ENCODE measurements at regions not wholly inside any gene's neighbourhood (a gene's known extent, or its start where the extent isn't known, plus 50 kb on each side); places are given as distances from the start of the nearest gene placed in this dataset.

DNA sequence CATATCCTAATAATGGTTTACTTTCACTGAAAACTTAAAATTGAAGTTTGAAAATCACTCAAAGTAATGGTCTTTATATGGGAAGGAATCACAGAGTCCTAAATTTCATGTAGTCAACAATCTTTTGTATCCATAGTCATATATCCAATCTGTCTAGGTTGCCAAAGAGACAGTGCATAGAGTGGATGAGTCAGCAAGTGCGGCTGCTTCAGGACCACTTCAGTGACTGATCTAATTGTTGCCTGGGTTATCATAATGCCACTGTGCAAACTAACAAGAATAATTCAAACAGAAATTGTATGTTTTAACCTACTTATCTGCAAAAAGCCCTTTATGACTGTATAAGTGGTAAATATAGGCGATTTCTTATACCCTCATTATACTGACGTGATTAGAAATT, 211.3 kb upstream of the PRR16 start:
- Mint-ChIP-seq H3K27ac (ENCODE audit: low read depth, unreplicated experiment) (no peak overlapping the region), H3K4me3 (ENCODE audit: unreplicated experiment) (no peak overlapping the region), H3K36me3 (ENCODE audit: insufficient read depth, unreplicated experiment) (no peaks in the 10 kb centered on the region), H3K4me1 (ENCODE audit: insufficient read depth, unreplicated experiment) (peaks cover 16% of the 10 kb centered on the region), H3K9me3 (ENCODE audit: unreplicated experiment) (no peaks in the 10 kb centered on the region), H3K27me3 (ENCODE audit: insufficient read depth, unreplicated experiment) (no peaks in the 10 kb centered on the region)
- TF ChIP-seq, protein P1, sequence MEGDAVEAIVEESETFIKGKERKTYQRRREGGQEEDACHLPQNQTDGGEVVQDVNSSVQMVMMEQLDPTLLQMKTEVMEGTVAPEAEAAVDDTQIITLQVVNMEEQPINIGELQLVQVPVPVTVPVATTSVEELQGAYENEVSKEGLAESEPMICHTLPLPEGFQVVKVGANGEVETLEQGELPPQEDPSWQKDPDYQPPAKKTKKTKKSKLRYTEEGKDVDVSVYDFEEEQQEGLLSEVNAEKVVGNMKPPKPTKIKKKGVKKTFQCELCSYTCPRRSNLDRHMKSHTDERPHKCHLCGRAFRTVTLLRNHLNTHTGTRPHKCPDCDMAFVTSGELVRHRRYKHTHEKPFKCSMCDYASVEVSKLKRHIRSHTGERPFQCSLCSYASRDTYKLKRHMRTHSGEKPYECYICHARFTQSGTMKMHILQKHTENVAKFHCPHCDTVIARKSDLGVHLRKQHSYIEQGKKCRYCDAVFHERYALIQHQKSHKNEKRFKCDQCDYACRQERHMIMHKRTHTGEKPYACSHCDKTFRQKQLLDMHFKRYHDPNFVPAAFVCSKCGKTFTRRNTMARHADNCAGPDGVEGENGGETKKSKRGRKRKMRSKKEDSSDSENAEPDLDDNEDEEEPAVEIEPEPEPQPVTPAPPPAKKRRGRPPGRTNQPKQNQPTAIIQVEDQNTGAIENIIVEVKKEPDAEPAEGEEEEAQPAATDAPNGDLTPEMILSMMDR (IDR thresholded peaks at IDR 0.05; ENCODE audit: unreplicated experiment) = no peak
- peak; percentile 51 for DNase-seq (ENCODE audit: unreplicated experiment)
- POLR2A ChIA-PET = no interaction called here
- intact Hi-C loops (cut with micrococcal nuclease) = no loop called here
- CTCF ChIA-PET = no interaction called here
- BruUV-seq (replicated peaks) = no TSS peak

DNA sequence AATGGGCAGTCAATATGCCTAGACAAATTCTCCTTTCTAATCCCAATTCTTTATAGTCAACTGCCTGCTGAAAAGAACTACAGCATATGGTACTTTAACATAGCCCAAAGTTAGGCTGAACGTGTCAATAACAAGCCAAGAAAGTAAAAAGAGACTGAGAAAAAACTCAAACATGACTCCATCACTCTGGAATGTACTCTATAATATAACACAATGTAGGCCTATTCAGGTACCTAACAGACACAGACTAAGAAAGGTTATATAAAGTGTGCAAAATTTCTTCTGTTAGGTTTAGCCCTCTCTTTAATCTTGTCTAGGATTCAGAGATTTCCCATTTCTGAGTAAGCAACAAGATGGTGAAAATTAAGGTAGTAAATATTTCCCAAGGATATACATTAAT, 209.7 kb upstream of the PRR16 start:
- Mint-ChIP-seq H3K27me3 (ENCODE audit: insufficient read depth, unreplicated experiment) (no peaks in the 10 kb centered on the region), H3K4me1 (ENCODE audit: insufficient read depth, unreplicated experiment) (peaks cover 22% of the 10 kb centered on the region), H3K27ac (ENCODE audit: low read depth, unreplicated experiment) (peak overlapping the region; percentile 10), H3K36me3 (ENCODE audit: insufficient read depth, unreplicated experiment) (no peaks in the 10 kb centered on the region), H3K4me3 (ENCODE audit: unreplicated experiment) (no peak overlapping the region), H3K9me3 (ENCODE audit: unreplicated experiment) (no peaks in the 10 kb centered on the region)
- BruUV-seq (replicated peaks) = no TSS peak
- no peak for DNase-seq (ENCODE audit: unreplicated experiment)
- intact Hi-C loops (cut with micrococcal nuclease) = no loop called here
- TF ChIP-seq, protein P1 (IDR thresholded peaks at IDR 0.05; ENCODE audit: unreplicated experiment) = no peak
- POLR2A ChIA-PET = no interaction called here
- CTCF ChIA-PET = interaction anchor here (0.6 kb wide), 1 partner anchor 1959 kb away, joined by 3 read pairs; no protein-coding TSS in a partner anchor

DNA sequence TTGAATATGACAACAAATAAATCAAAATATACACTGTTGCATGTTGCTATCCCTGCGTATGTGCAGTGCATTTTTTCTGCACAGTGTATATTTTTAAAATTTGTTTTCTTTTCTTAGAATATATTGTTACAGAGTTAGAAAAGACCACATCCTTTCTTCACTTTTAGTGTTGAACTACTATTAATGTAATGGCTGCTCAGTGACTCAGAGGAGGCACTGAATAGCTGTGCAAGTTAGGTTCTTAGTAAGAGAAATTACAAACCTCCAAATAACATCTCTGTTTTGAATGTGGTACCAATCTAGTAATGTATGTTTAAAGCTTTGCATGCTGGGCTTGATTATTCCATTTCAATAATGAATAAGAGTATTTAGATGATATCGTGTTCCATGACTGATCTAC, 208.9 kb upstream of the PRR16 start:
- CTCF ChIA-PET = interaction anchor here (0.6 kb wide), 1 partner anchor 1958 kb away, joined by 3 read pairs; no protein-coding TSS in a partner anchor
- H3K4me3 Mint-ChIP-seq (ENCODE audit: unreplicated experiment) = no peak overlapping the region
- TF ChIP-seq, protein P1 (IDR thresholded peaks at IDR 0.05; ENCODE audit: unreplicated experiment) = no peak
- peaks cover 22% of the 10 kb centered on the region for H3K4me1 Mint-ChIP-seq (ENCODE audit: insufficient read depth, unreplicated experiment)
- no peaks in the 10 kb centered on the region for H3K27me3 Mint-ChIP-seq (ENCODE audit: insufficient read depth, unreplicated experiment)
- DNase-seq (ENCODE audit: unreplicated experiment) = no peak
- no TSS peak for BruUV-seq (replicated peaks)
- H3K27ac Mint-ChIP-seq (ENCODE audit: low read depth, unreplicated experiment) = peak overlapping the region; percentile 3
- intact Hi-C loops (cut with micrococcal nuclease) = no loop called here
- no peaks in the 10 kb centered on the region for H3K36me3 Mint-ChIP-seq (ENCODE audit: insufficient read depth, unreplicated experiment)
- POLR2A ChIA-PET = interaction anchor here (0.6 kb wide), 3 partner anchors 9 to 1821 kb away, joined by 3 read pairs; no protein-coding TSS in a partner anchor
- H3K9me3 Mint-ChIP-seq (ENCODE audit: unreplicated experiment) = no peaks in the 10 kb centered on the region

DNA sequence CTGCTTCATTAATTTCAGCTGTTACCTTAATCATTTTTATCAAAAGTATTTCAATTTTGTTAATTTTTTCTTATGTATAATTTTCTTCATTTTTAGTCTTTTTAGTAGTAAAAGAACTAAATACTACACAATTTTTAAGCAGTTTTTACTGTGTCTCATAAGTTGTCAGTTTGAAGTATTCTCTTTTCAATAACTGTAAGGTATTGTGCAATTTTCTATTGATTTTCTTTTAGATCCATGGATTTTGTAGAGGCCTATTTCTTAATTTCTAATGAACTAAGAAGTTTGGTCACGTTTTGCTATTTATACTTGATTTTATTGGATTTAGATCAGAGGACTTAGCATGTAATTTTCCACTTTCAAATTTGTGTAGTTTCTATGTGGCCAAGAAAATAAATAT, 207.7 kb upstream of the PRR16 start:
- Mint-ChIP-seq H3K4me3 (ENCODE audit: unreplicated experiment) (no peak overlapping the region), H3K27me3 (ENCODE audit: insufficient read depth, unreplicated experiment) (no peaks in the 10 kb centered on the region), H3K4me1 (ENCODE audit: insufficient read depth, unreplicated experiment) (peaks cover 22% of the 10 kb centered on the region), H3K27ac (ENCODE audit: low read depth, unreplicated experiment) (no peak overlapping the region), H3K9me3 (ENCODE audit: unreplicated experiment) (no peaks in the 10 kb centered on the region), H3K36me3 (ENCODE audit: insufficient read depth, unreplicated experiment) (no peaks in the 10 kb centered on the region)
- TF ChIP-seq, protein P1 (IDR thresholded peaks at IDR 0.05; ENCODE audit: unreplicated experiment) = no peak
- ChIA-PET POLR2A (no interaction called here), CTCF (no interaction called here)
- intact Hi-C loops (cut with micrococcal nuclease) = no loop called here
- no TSS peak for BruUV-seq (replicated peaks)
- no peak for DNase-seq (ENCODE audit: unreplicated experiment)
